Gastroesophageal sphincter (tissue), 4 donors: ENCODE measurements at regions not wholly inside any gene's neighbourhood (a gene's known extent, or its start where the extent isn't known, plus 50 kb on each side); places are given as distances from the start of the nearest gene placed in this dataset.

Experiments
- ATAC-seq: fragments of 150-250 bp; one replicate; pipeline ENCODE4 v1.9.1; 2016; ENCODE audit warnings: mild to moderate bottlenecking, moderate library complexity
- H3K27ac ChIP-seq, 4 donors: fragments of 200-600 bp; sonication (generic) in 3 of 4; 1 replicate in 3 of 4; 2 replicates in 1 of 4; pipeline ENCODE4 v1.5.1; 2016 to 2019
- H3K27me3 ChIP-seq: fragments of 200-600 bp; sonication (generic); one replicate; pipeline ENCODE4 v1.5.1; 2019
- H3K36me3 ChIP-seq, 2 donors: fragments of 200-600 bp; sonication (generic); one replicate each; pipeline ENCODE4 v1.5.1; 2019; ENCODE audit warnings: control low read depth in 1 of 2
- H3K4me1 ChIP-seq, 3 donors: fragments of 200-600 bp; sonication (generic); 1 replicate in 2 of 3; 2 replicates in 1 of 3; pipeline ENCODE4 v1.5.1; 2016 to 2019; ENCODE audit warnings: control low read depth in 2 of 3
- H3K4me3 ChIP-seq, 2 donors: fragments of 200-600 bp; sonication (generic); one replicate each; pipeline ENCODE4 v1.5.1; 2019; ENCODE audit warnings: mild to moderate bottlenecking in 1 of 2, moderate library complexity in 1 of 2
- H3K9me3 ChIP-seq, 3 donors: fragments of 200-600 bp; sonication (generic); one replicate each; pipeline ENCODE4 v1.5.1; 2017 to 2019; ENCODE audit warnings: control low read depth in 2 of 3
- EP300 ChIP-seq: sonication (generic); formaldehyde crosslinking; IDR thresholded peaks from one replicate; pipeline ENCODE4 v1.6.1; 2017; ENCODE audit warnings: antibody characterized with exemption, mild to moderate bottlenecking
- POLR2A ChIP-seq, 2 donors: fragments of 450-650 bp; IDR thresholded peaks; one replicate each; pipeline ENCODE4 v1.6.1; 2017; ENCODE audit warnings: antibody characterized with exemption in 2 of 2, mild to moderate bottlenecking in 2 of 2, moderate library complexity in 1 of 2
- POLR2AphosphoS5 ChIP-seq: sonication (generic); formaldehyde crosslinking; IDR thresholded peaks from one replicate; pipeline ENCODE4 v1.6.1; 2017; ENCODE audit warnings: antibody characterized with exemption
- WGBS, 2 donors: methylation state at CpG; one replicate each; pipeline ENCODE4 v1.1.5; 2018; ENCODE audit warnings: low coverage in 1 of 2; 5-methylcytosine and 5-hydroxymethylcytosine counted together
- TF ChIP-seq, protein P1 (sequence below), 4 experiments: fragments of 200-600 bp in 2 of 4; fragments of 450-650 bp in 2 of 4; sonication (generic) in 1 of 4; IDR thresholded peaks; one replicate each; pipeline ENCODE4 v1.5.1; 2017 to 2019; ENCODE audit warnings: antibody characterized with exemption in 4 of 4, mild to moderate bottlenecking in 2 of 4, moderate library complexity in 2 of 4

DNA sequence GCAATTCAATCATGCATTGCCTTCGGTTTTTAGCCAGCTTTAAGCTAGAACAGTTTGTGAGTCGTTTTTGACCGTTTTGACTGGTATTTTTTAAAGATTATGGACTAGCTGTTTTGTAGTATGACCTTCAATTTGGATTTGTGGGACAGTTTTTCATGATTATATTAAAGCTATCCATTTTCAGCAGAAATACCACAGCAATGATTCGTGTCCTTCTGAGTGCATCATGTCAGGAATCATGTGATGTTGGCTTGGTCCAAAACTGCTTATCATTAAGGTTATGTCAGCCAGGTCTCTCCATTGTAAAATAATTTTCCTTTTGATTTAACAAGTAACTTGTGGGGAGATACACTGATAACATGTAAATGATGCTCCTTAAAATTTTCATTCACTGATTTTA lies 229.0 kb downstream of the POSTN start:
- no peak for ATAC-seq
- H3K27ac ChIP-seq: no peak overlapping the region
- H3K36me3 ChIP-seq: no peaks in the 10 kb centered on the region
- H3K9me3 ChIP-seq: no peaks in the 10 kb centered on the region
- H3K4me3 ChIP-seq: no peak overlapping the region
- no peaks in the 10 kb centered on the region for H3K4me1 ChIP-seq
- no peaks in the 10 kb centered on the region for H3K27me3 ChIP-seq
- TF ChIP-seq POLR2A (IDR thresholded peaks at IDR 0.05) (no peak), EP300 (no peak), POLR2AphosphoS5 (no peak)
- TF ChIP-seq, protein P1, sequence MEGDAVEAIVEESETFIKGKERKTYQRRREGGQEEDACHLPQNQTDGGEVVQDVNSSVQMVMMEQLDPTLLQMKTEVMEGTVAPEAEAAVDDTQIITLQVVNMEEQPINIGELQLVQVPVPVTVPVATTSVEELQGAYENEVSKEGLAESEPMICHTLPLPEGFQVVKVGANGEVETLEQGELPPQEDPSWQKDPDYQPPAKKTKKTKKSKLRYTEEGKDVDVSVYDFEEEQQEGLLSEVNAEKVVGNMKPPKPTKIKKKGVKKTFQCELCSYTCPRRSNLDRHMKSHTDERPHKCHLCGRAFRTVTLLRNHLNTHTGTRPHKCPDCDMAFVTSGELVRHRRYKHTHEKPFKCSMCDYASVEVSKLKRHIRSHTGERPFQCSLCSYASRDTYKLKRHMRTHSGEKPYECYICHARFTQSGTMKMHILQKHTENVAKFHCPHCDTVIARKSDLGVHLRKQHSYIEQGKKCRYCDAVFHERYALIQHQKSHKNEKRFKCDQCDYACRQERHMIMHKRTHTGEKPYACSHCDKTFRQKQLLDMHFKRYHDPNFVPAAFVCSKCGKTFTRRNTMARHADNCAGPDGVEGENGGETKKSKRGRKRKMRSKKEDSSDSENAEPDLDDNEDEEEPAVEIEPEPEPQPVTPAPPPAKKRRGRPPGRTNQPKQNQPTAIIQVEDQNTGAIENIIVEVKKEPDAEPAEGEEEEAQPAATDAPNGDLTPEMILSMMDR (IDR thresholded peaks at IDR 0.05): no peak
- 36 to 45% methylated on average over 4 of the region's 4 CpGs for WGBS, 2 donors

DNA sequence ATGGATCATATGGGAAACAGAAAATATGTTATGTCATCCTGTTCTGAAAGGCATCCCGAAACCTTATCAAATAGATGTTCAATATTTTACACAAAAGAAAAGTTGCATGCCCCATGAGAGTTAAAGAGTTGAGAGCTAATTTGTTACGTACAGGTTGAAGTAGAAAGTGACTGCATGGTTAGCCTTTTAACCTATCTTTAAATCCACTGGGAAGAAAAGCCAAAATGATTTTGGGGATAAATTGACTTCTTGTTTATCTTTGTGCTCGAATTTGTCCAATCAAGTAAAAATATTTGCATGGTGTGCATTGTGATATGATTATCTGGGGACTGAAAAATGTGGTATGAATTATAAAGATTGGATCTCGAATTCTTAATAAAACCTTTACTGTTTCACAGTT lies 230.1 kb downstream of the POSTN start:
- WGBS, 2 donors: 68 to 77% methylated on average over 4 of the region's 4 CpGs
- Histone ChIP-seq H3K27ac (no peak overlapping the region), H3K4me1 (no peaks in the 10 kb centered on the region), H3K4me3 (no peak overlapping the region), H3K9me3 (no peaks in the 10 kb centered on the region), H3K36me3 (no peaks in the 10 kb centered on the region), H3K27me3 (no peaks in the 10 kb centered on the region)
- ATAC-seq: no peak
- TF ChIP-seq POLR2A (IDR thresholded peaks at IDR 0.05) (no peak), EP300 (no peak), POLR2AphosphoS5 (no peak)
- TF ChIP-seq, protein P1 (IDR thresholded peaks at IDR 0.05): no peak

DNA sequence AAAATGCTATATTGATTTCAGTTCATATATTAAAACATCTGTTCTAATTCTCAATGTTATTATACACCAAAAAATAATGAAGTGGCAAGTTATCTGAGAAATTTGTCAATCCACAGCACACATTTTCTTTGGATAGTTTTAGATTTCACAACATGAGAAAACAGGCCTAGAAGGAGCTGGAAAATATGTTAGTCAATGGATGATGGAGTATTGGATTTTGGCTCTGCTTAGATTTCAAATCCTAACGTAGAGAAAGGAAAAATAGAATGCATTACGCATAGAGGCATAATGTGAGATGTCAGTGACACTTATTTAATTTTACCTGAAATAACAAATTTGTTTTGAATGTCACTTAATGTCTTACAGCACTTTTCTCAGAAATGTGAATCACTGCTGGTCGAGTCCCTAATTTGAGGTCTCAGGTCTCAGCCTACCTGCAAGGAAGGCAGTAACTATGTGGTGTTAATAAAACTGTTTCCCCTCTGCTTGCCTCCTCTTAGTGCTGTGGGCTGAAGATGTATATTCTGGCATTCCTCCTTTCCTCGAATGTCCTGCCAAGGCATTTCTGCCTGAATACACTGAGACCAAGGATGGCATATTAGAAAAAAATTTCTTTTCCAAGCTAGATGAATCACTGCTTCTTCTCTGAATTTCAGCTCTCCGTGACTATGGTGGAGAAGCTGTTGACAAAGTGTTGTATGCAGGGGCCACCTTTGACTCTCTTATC lies 232.4 kb downstream of the POSTN start:
- WGBS, 2 donors: 42 to 75% methylated on average over 5 of the region's 5 CpGs
- no peak overlapping the region for H3K4me3 ChIP-seq
- H3K27ac ChIP-seq: no peak overlapping the region
- H3K9me3 ChIP-seq: no peaks in the 10 kb centered on the region
- H3K36me3 ChIP-seq: no peaks in the 10 kb centered on the region
- TF ChIP-seq EP300: no peak
- TF ChIP-seq, protein P1 (IDR thresholded peaks at IDR 0.05): no peak
- no peak for TF ChIP-seq POLR2A (IDR thresholded peaks at IDR 0.05)
- TF ChIP-seq POLR2AphosphoS5: no peak
- H3K27me3 ChIP-seq: no peaks in the 10 kb centered on the region
- no peaks in the 10 kb centered on the region for H3K4me1 ChIP-seq
- no peak for ATAC-seq

DNA sequence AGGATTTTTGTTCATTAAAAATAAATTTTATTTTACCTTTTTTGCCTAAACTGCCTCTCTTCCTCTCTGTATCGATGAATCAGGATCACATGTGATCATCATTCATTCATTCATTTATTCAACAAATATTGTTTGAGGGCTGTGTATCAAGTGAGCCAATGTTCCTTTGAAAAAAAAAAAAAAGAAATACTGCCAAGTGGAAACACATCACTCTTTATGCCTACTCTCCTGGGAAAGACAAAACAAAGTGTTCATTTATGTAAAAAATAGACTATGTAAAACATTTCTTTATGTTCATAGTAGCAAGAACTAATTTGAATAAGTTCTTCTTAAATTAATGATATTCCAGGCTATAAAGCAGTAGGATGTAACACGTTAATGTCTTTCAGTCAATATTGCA lies 233.1 kb downstream of the POSTN start:
- no peaks in the 10 kb centered on the region for H3K4me1 ChIP-seq
- WGBS, 2 donors: 70 to 78% methylated on average over 2 of the region's 2 CpGs
- H3K27me3 ChIP-seq: no peaks in the 10 kb centered on the region
- ATAC-seq: no peak
- H3K27ac ChIP-seq: no peak overlapping the region
- TF ChIP-seq, protein P1 (IDR thresholded peaks at IDR 0.05): no peak
- no peak for TF ChIP-seq POLR2A (IDR thresholded peaks at IDR 0.05)
- no peak for TF ChIP-seq POLR2AphosphoS5
- no peak for TF ChIP-seq EP300
- H3K36me3 ChIP-seq: no peaks in the 10 kb centered on the region
- no peak overlapping the region for H3K4me3 ChIP-seq
- H3K9me3 ChIP-seq: no peaks in the 10 kb centered on the region

DNA sequence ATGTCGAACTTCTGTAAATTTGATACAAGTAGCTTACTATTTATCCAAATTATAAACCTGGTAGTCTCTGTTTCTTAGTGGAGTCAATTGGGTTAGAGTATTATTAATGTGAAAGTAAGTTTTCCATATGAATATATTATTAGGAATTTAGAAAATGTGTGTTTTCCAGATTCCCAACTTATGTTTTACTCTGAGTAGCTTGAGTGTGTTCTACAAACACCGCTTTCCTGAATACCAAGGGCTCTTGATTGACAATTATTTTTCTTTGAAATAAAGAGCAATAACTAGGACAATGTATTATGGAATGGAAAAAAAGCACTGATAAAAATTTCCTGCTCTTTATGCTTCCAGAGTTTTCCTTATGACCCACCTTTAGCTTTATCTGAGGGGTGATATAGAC lies 233.6 kb downstream of the POSTN start:
- no peak for ATAC-seq
- TF ChIP-seq POLR2AphosphoS5: no peak
- TF ChIP-seq, protein P1 (IDR thresholded peaks at IDR 0.05): no peak
- no peak for TF ChIP-seq POLR2A (IDR thresholded peaks at IDR 0.05)

More for the DNA sequence above, 233.6 kb downstream of the POSTN start:
- Histone ChIP-seq H3K9me3 (no peaks in the 10 kb centered on the region), H3K4me1 (no peaks in the 10 kb centered on the region), H3K36me3 (no peaks in the 10 kb centered on the region), H3K4me3 (no peak overlapping the region), H3K27ac (no peak overlapping the region), H3K27me3 (no peaks in the 10 kb centered on the region)
- WGBS, 2 donors: 87 to 100% methylated on average over 2 of the region's 2 CpGs
